Endothelial cell of umbilical vein (primary cell): ENCODE measurements at regions not wholly inside any gene's neighbourhood (a gene's known extent, or its start where the extent isn't known, plus 50 kb on each side); places are given as distances from the start of the nearest gene placed in this dataset.

Experiments
- BruUV-seq: library from RNA; stranded (reverse); fragments of 400-500 nt; replicated peaks from 2 replicates; lab custom pipeline; 2021; lab: Mats Ljungman, UMichigan
- CTCF ChIA-PET: fragments of 300-600, 350-600 bp; sonication (Branson Sonifier 250); formaldehyde crosslinking; loops from one replicate; lab custom pipeline; 2021; ENCODE audit warnings: antibody characterized with exemption, inconsistent platforms; lab: Charles Lee
- POLR2A ChIA-PET: fragments of 300-600, 350-600 bp; sonication (Branson Sonifier 250); formaldehyde crosslinking; loops from one replicate; lab custom pipeline; 2021; ENCODE audit warnings: antibody characterized with exemption, inconsistent platforms; lab: Charles Lee
- DNase-seq: peaks from one replicate; pipeline ENCODE4 v3.0.0-alpha.2; 2011; ENCODE audit warnings: low read depth, low spot score
- FAIRE-seq: peaks from 2 replicates; lab custom pipeline; 2011; peaks lifted over from hg19 to GRCh38; lab: Jason Lieb, UNC
- H2AFZ ChIP-seq: 2 replicates; pipeline ENCODE4 v1.6.0; 2012; ENCODE audit warnings: low read depth, low read length, control low read depth, inconsistent platforms
- H3K27ac ChIP-seq: 2 replicates; pipeline ENCODE4 v1.5.1; 2011; ENCODE audit warnings: low read depth, mild to moderate bottlenecking, control low read depth, low read length, moderate library complexity; ENCODE audit not compliant: insufficient read depth
- H3K27me3 ChIP-seq, 2 experiments: 2 replicates each; pipeline versions ENCODE4 v1.6.0 to v1.6.1; 2011; ENCODE audit warnings: low read length in 2 of 2, mixed read lengths in 1 of 2; ENCODE audit not compliant: control insufficient read depth in 2 of 2, insufficient read depth in 2 of 2
- H3K36me3 ChIP-seq, 2 experiments: 2 replicates in 1 of 2; 3 replicates in 1 of 2; pipeline ENCODE4 v1.5.1; 2011; ENCODE audit warnings: low read length in 2 of 2, mild to moderate bottlenecking in 1 of 2, moderate library complexity in 1 of 2; ENCODE audit not compliant: control insufficient read depth in 2 of 2, insufficient read depth in 2 of 2; ENCODE audit errors: extremely low read depth in 1 of 2
- H3K4me1 ChIP-seq: 3 replicates; pipeline ENCODE4 v1.5.1; 2011; ENCODE audit warnings: mild to moderate bottlenecking, low read length; ENCODE audit not compliant: control insufficient read depth, insufficient read depth; ENCODE audit errors: extremely low read depth
- H3K4me2 ChIP-seq: 2 replicates; pipeline ENCODE4 v1.6.1; 2011; ENCODE audit warnings: low read length, control low read depth, mixed read lengths; ENCODE audit not compliant: insufficient read depth
- H3K4me3 ChIP-seq, 3 experiments: fragments of 200-600 bp in 1 of 3; sonication (generic), shearing (Covaris generic) in 1 of 3; replicated peaks in 1 of 3; 2 replicates each; pipeline ENCODE4 v1.5.1; 2011 to 2016; ENCODE audit warnings: control low read depth in 3 of 3, low read length in 3 of 3, mild to moderate bottlenecking in 2 of 3, inconsistent platforms in 1 of 3, low read depth in 1 of 3, moderate library complexity in 1 of 3; ENCODE audit not compliant: insufficient read depth in 1 of 3
- H3K79me2 ChIP-seq: 2 replicates; pipeline ENCODE4 v1.6.0; 2012; ENCODE audit warnings: low read length, inconsistent platforms; ENCODE audit not compliant: control insufficient read depth, insufficient read depth
- H3K9ac ChIP-seq: replicated peaks from 2 replicates; pipeline ENCODE3; 2011; ENCODE audit warnings: low read length, control low read depth; ENCODE audit not compliant: insufficient read depth; ENCODE audit errors: extremely low read depth
- H3K9me1 ChIP-seq: replicated peaks from 3 replicates; pipeline ENCODE4 v1.6.0; 2011; ENCODE audit warnings: mild to moderate bottlenecking, low read length; ENCODE audit not compliant: control insufficient read depth, insufficient read depth; ENCODE audit errors: extremely low read depth
- H3K9me3 ChIP-seq: replicated peaks from 2 replicates; pipeline ENCODE4 v1.5.1; 2012; ENCODE audit warnings: low read length, inconsistent platforms; ENCODE audit not compliant: control insufficient read depth, insufficient read depth
- H4K20me1 ChIP-seq: replicated peaks from 2 replicates; pipeline ENCODE3; 2011; ENCODE audit warnings: mild to moderate bottlenecking, low read length; ENCODE audit not compliant: control insufficient read depth, insufficient read depth; ENCODE audit errors: extremely low read depth
- CTCF ChIP-seq, 2 donors: IDR thresholded peaks; 1 replicate in 1 of 2; 2 replicates in 1 of 2; pipeline ENCODE4 v1.5.1; 2011; ENCODE audit warnings: low read length in 2 of 2, mild to moderate bottlenecking in 2 of 2, moderate library complexity in 2 of 2, control low read depth in 1 of 2, inconsistent platforms in 1 of 2, low read depth in 1 of 2; ENCODE audit not compliant: insufficient read depth in 1 of 2; ENCODE audit errors: extremely low read depth in 1 of 2
- EZH2 ChIP-seq: IDR thresholded peaks from 2 replicates; pipeline ENCODE4 v1.6.1; 2012; ENCODE audit warnings: borderline replicate concordance, low read depth, mild to moderate bottlenecking, moderate library complexity, low read length, inconsistent platforms; ENCODE audit not compliant: severe bottlenecking
- FOS ChIP-seq: IDR thresholded peaks from 2 replicates; pipeline ENCODE4 v1.6.1; 2011; ENCODE audit warnings: mild to moderate bottlenecking, low read length, moderate library complexity, borderline replicate concordance; ENCODE audit not compliant: insufficient read depth
- GATA2 ChIP-seq: IDR thresholded peaks from 2 replicates; pipeline ENCODE4 v1.7.0; 2011; ENCODE audit warnings: low read depth, mild to moderate bottlenecking, moderate library complexity, mixed read lengths, low read length; ENCODE audit not compliant: insufficient read length, insufficient read depth
- JUN ChIP-seq: IDR thresholded peaks from 2 replicates; pipeline ENCODE4 v1.6.1; 2011; ENCODE audit warnings: borderline replicate concordance, low read depth; ENCODE audit not compliant: insufficient read length, insufficient read depth
- MYC ChIP-seq: IDR thresholded peaks from one replicate; pipeline ENCODE4 v1.6.1; 2011; ENCODE audit warnings: mild to moderate bottlenecking, low read depth, low read length
- POLR2A ChIP-seq: IDR thresholded peaks from 2 replicates; pipeline ENCODE4 v1.6.1; 2012; ENCODE audit warnings: low read depth, mild to moderate bottlenecking, control low read depth, low read length
- POLR2AphosphoS5 ChIP-seq: IDR thresholded peaks from 2 replicates; pipeline ENCODE4 v1.6.1; 2012; ENCODE audit warnings: low read depth, mild to moderate bottlenecking, control low read depth, low read length, moderate library complexity; ENCODE audit not compliant: insufficient read depth
- dilution Hi-C: fragments of 300-500 bp; cut with MboI; formaldehyde crosslinking; loops from one replicate; pipeline ENCODE4 v1.15.0; 2019; ENCODE audit warnings: low sequenced_read_pairs; ENCODE audit not compliant: extremely low pct_ligation_motif_present
- intact Hi-C: fragments of 100-400 bp; cut with micrococcal nuclease; formaldehyde crosslinking; loops from one replicate; pipeline ENCODE4 v1.10.0; 2022
- TF ChIP-seq, protein P1 (sequence below): IDR thresholded peaks from 2 replicates; pipeline ENCODE4 v1.6.1; 2011; ENCODE audit not compliant: insufficient read depth, insufficient read length

GRCh38 chr18:75810961-75811551 lies 383.6 kb upstream of the SMIM21 start:
- Histone ChIP-seq H3K4me2 (no peak overlapping the region), H3K27ac (no peak overlapping the region), H3K9me3 (peaks cover 7% of the 10 kb centered on the region), H3K4me1 (no peaks in the 10 kb centered on the region), H2AFZ (no peak overlapping the region), H3K9ac (no peak overlapping the region), H3K4me3 (no peak overlapping the region), H3K36me3 (no peaks in the 10 kb centered on the region), H3K27me3 (no peaks in the 10 kb centered on the region), H3K79me2 (no peaks in the 10 kb centered on the region), H4K20me1 (no peaks in the 10 kb centered on the region), H3K9me1 (no peaks in the 10 kb centered on the region)
- dilution Hi-C loops (no loop called here), intact Hi-C loops (no loop called here)
- BruUV-seq, result no TSS peak
- ChIA-PET POLR2A (no interaction called here), CTCF (no interaction called here)
- DNase-seq, result no peak
- TF ChIP-seq EZH2, result no peak
- TF ChIP-seq, protein P1, sequence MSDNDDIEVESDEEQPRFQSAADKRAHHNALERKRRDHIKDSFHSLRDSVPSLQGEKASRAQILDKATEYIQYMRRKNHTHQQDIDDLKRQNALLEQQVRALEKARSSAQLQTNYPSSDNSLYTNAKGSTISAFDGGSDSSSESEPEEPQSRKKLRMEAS, result no peak
- TF ChIP-seq POLR2A, result no peak
- TF ChIP-seq JUN, result no peak
- no peak for TF ChIP-seq POLR2AphosphoS5
- no peak for TF ChIP-seq MYC
- no peak for TF ChIP-seq CTCF (IDR thresholded peaks at IDR 0.05; ENCODE audit: extremely low read depth in 1 of 2, insufficient read depth in 1 of 2, low read depth in 1 of 2, low read length in 2 of 2)
- no peak for TF ChIP-seq FOS
- no peak for TF ChIP-seq GATA2
- no peak for FAIRE-seq
